ENCODE measurements at regions not wholly inside any gene's neighbourhood (a gene's known extent, or its start where the extent isn't known, plus 50 kb on each side); places are given as distances from the start of the nearest gene placed in this dataset.
"Not testable (repeated sequence)": the region's sequence is repeated elsewhere in the genome, so short reads cannot be mapped to it uniquely, and the experiment has no call there.

GRCh38 chr5:53303105-53303504, 177.3 kb upstream of the FST start:
- TF ChIP-seq, protein P1, sequence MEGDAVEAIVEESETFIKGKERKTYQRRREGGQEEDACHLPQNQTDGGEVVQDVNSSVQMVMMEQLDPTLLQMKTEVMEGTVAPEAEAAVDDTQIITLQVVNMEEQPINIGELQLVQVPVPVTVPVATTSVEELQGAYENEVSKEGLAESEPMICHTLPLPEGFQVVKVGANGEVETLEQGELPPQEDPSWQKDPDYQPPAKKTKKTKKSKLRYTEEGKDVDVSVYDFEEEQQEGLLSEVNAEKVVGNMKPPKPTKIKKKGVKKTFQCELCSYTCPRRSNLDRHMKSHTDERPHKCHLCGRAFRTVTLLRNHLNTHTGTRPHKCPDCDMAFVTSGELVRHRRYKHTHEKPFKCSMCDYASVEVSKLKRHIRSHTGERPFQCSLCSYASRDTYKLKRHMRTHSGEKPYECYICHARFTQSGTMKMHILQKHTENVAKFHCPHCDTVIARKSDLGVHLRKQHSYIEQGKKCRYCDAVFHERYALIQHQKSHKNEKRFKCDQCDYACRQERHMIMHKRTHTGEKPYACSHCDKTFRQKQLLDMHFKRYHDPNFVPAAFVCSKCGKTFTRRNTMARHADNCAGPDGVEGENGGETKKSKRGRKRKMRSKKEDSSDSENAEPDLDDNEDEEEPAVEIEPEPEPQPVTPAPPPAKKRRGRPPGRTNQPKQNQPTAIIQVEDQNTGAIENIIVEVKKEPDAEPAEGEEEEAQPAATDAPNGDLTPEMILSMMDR (conservative IDR thresholded peaks at IDR 0.05; ENCODE audit: low read depth, low read length), result no peak
- H3K4me3 ChIP-seq (ENCODE audit: low read depth, low read length), result no peak overlapping the region
- DNase-seq (ENCODE audit: low read depth), result peak; percentile 74

DNA sequence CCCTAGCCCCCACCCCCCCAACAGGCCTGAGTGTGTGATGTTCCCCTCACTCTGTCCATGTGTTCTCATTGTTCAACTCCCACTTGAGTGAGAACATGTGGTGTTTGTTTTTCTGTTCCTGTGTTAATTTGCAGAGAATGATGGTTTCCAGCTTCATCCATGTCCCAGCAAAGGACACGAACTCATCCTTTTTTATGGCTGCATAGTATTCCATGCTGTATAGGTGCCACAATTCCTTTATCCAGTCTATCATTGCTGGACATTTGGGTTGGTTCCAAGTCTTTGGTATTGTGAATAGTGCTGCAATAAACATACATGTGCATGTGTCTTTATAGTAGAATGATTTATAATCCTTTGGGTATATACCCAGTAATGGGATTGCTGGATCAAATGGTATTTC, 175.1 kb upstream of the FST start:
- DNase-seq (ENCODE audit: low read depth); H3K4me3 ChIP-seq (ENCODE audit: low read depth, low read length): not testable (repeated sequence)

GRCh38 chr5:53309653-53310052, 170.8 kb upstream of the FST start:
- no peak for DNase-seq (ENCODE audit: low read depth)
- TF ChIP-seq, protein P1 (conservative IDR thresholded peaks at IDR 0.05; ENCODE audit: low read depth, low read length), result no peak
- no peak overlapping the region for H3K4me3 ChIP-seq (ENCODE audit: low read depth, low read length)

DNA sequence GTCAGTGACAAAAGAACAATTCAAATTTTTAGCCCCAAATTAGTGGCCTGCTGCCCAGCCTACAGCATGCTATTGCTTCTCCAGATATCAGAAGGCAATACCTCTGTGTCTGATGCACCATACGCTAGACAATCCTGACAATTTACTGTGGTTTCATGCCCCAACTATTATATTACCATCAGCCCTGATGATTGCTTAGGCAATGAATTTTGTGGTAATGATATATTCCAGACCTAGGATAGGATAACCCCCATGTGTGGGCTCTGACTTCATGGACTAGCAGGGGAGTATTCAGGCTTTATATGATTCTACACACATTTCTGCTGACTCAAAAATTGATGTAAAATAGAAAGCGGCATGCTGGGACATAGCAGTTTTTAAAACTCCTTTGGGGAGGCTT, 168.7 kb upstream of the FST start:
- TF ChIP-seq, protein P1 (conservative IDR thresholded peaks at IDR 0.05; ENCODE audit: low read depth, low read length), result no peak
- no peak overlapping the region for H3K4me3 ChIP-seq (ENCODE audit: low read depth, low read length)
- DNase-seq (ENCODE audit: low read depth), result no peak

GRCh38 chr5:53313145-53313544, 167.3 kb upstream of the FST start:
- no peak overlapping the region for H3K4me3 ChIP-seq (ENCODE audit: low read depth, low read length)
- TF ChIP-seq, protein P1 (conservative IDR thresholded peaks at IDR 0.05; ENCODE audit: low read depth, low read length), result no peak
- no peak for DNase-seq (ENCODE audit: low read depth)

- no peak overlapping the region for H3K4me3 ChIP-seq (ENCODE audit: low read depth, low read length)
- TF ChIP-seq, protein P1 (conservative IDR thresholded peaks at IDR 0.05; ENCODE audit: low read depth, low read length), result peak; percentile 43
- no peak for DNase-seq (ENCODE audit: low read depth)
These were observed 162.1 kb upstream of the FST start for GRCh38 chr5:53318303-53318702.

GRCh38 chr5:53319315-53319714, 161.1 kb upstream of the FST start:
- no peak overlapping the region for H3K4me3 ChIP-seq (ENCODE audit: low read depth, low read length)
- TF ChIP-seq, protein P1 (conservative IDR thresholded peaks at IDR 0.05; ENCODE audit: low read depth, low read length), result no peak
- DNase-seq (ENCODE audit: low read depth), result no peak

GRCh38 chr5:53321073-53321472, 159.4 kb upstream of the FST start:
- no peak overlapping the region for H3K4me3 ChIP-seq (ENCODE audit: low read depth, low read length)
- TF ChIP-seq, protein P1 (conservative IDR thresholded peaks at IDR 0.05; ENCODE audit: low read depth, low read length), result no peak
- no peak for DNase-seq (ENCODE audit: low read depth)

Data from epithelial cell of proximal tubule (primary cell).